ENCODE measurements at regions not wholly inside any gene's neighbourhood (a gene's known extent, or its start where the extent isn't known, plus 50 kb on each side); places are given as distances from the start of the nearest gene placed in this dataset.

- H3K36me3 Mint-ChIP-seq (ENCODE audit: low read depth) = peaks cover 48% of the 10 kb centered on the region
- no peaks in the 10 kb centered on the region for H3K9me3 Mint-ChIP-seq
Observed at GRCh38 chr12:124445121-124445718, 122.2 kb downstream of the NCOR2 start.

GRCh38 chr12:124443931-124444712, 123.3 kb downstream of the NCOR2 start:
- H3K36me3 ChIP-seq (ENCODE audit: control insufficient read depth, insufficient read depth, low read length) = peaks cover 37% of the 10 kb centered on the region
- Mint-ChIP-seq H3K4me1 (no peaks in the 10 kb centered on the region), H3K36me3 (ENCODE audit: low read depth) (peaks cover 47% of the 10 kb centered on the region), H3K27me3 (ENCODE audit: insufficient read depth) (no peaks in the 10 kb centered on the region), H3K4me3 (no peak overlapping the region), H3K27ac (peak overlapping the region; percentile 38), H3K9me3 (no peaks in the 10 kb centered on the region)
- no peaks in the 10 kb centered on the region for H3K27me3 ChIP-seq (ENCODE audit: control insufficient read depth, insufficient read depth, low read length, poor library complexity, severe bottlenecking)
- peaks cover 6% of the 10 kb centered on the region for H3K9me3 ChIP-seq (ENCODE audit: control insufficient read depth, low read length)
- no peak for TF ChIP-seq CTCF (conservative IDR thresholded peaks at IDR 0.05)
- H3K27ac ChIP-seq (ENCODE audit: low read depth, low read length) = no peak overlapping the region
- 85 to 91% methylated on average over 8 to 9 of the region's 9 CpGs for WGBS, 2 experiments (ENCODE audit: insufficient coverage in 1 of 2, insufficient read length in 1 of 2)
- DNase-seq = no peak
- H3K4me1 ChIP-seq (ENCODE audit: control insufficient read depth, insufficient read depth, low read length) = no peaks in the 10 kb centered on the region
- no peak overlapping the region for H3K9ac ChIP-seq (ENCODE audit: extremely low read depth, low read length, poor library complexity, severe bottlenecking)
- H3K4me3 ChIP-seq (ENCODE audit: low read length) = no peak overlapping the region

More at GRCh38 chr12:124445121-124445718, 122.2 kb downstream of the NCOR2 start:
- DNase-seq = no peak
- H3K27ac Mint-ChIP-seq = no peak overlapping the region
- Histone ChIP-seq H3K27ac (ENCODE audit: low read depth, low read length) (peak overlapping the region; percentile 75), H3K36me3 (ENCODE audit: control insufficient read depth, insufficient read depth, low read length) (peaks cover 37% of the 10 kb centered on the region), H3K9ac (ENCODE audit: extremely low read depth, low read length, poor library complexity, severe bottlenecking) (no peak overlapping the region), H3K9me3 (ENCODE audit: control insufficient read depth, low read length) (no peaks in the 10 kb centered on the region), H3K4me1 (ENCODE audit: control insufficient read depth, insufficient read depth, low read length) (no peaks in the 10 kb centered on the region), H3K4me3 (ENCODE audit: low read length) (no peak overlapping the region), H3K27me3 (ENCODE audit: control insufficient read depth, insufficient read depth, low read length, poor library complexity, severe bottlenecking) (no peaks in the 10 kb centered on the region)
- WGBS, 2 experiments (ENCODE audit: insufficient coverage in 1 of 2, insufficient read length in 1 of 2) = 91% methylated on average over 28 to 39 of the region's 39 CpGs
- no peak overlapping the region for H3K4me3 Mint-ChIP-seq
- H3K4me1 Mint-ChIP-seq = no peaks in the 10 kb centered on the region
- no peaks in the 10 kb centered on the region for H3K27me3 Mint-ChIP-seq (ENCODE audit: insufficient read depth)
- TF ChIP-seq CTCF (conservative IDR thresholded peaks at IDR 0.05) = peak; percentile 15

GRCh38 chr12:124442772-124443445, 124.5 kb downstream of the NCOR2 start:
- Histone ChIP-seq H3K4me1 (ENCODE audit: control insufficient read depth, insufficient read depth, low read length) (no peaks in the 10 kb centered on the region), H3K36me3 (ENCODE audit: control insufficient read depth, insufficient read depth, low read length) (peaks cover 37% of the 10 kb centered on the region), H3K27me3 (ENCODE audit: control insufficient read depth, insufficient read depth, low read length, poor library complexity, severe bottlenecking) (no peaks in the 10 kb centered on the region), H3K9ac (ENCODE audit: extremely low read depth, low read length, poor library complexity, severe bottlenecking) (no peak overlapping the region), H3K27ac (ENCODE audit: low read depth, low read length) (no peak overlapping the region), H3K9me3 (ENCODE audit: control insufficient read depth, low read length) (peaks cover 11% of the 10 kb centered on the region), H3K4me3 (ENCODE audit: low read length) (no peak overlapping the region)
- Mint-ChIP-seq H3K36me3 (ENCODE audit: low read depth) (peaks cover 41% of the 10 kb centered on the region), H3K4me1 (no peaks in the 10 kb centered on the region), H3K27ac (no peak overlapping the region), H3K27me3 (ENCODE audit: insufficient read depth) (no peaks in the 10 kb centered on the region), H3K9me3 (no peaks in the 10 kb centered on the region), H3K4me3 (no peak overlapping the region)
- TF ChIP-seq CTCF (conservative IDR thresholded peaks at IDR 0.05) = no peak
- WGBS, 2 experiments (ENCODE audit: insufficient coverage in 1 of 2, insufficient read length in 1 of 2) = 94 to 96% methylated on average over 29 of the region's 29 CpGs
- DNase-seq = no peak

Measured in endodermal cell (in vitro differentiated cells).